GM18499 (cell line): ENCODE measurements at regions not wholly inside any gene's neighbourhood (a gene's known extent, or its start where the extent isn't known, plus 50 kb on each side); places are given as distances from the start of the nearest gene placed in this dataset.

ENCODE experiments used
- ATAC-seq: cut with Tn5 transposase; IDR thresholded peaks from one replicate; pipeline ENCODE4 v1.9.1; 2021; ENCODE audit warnings: moderate number of reproducible peaks; ENCODE audit not compliant: insufficient read depth, unreplicated experiment

DNA sequence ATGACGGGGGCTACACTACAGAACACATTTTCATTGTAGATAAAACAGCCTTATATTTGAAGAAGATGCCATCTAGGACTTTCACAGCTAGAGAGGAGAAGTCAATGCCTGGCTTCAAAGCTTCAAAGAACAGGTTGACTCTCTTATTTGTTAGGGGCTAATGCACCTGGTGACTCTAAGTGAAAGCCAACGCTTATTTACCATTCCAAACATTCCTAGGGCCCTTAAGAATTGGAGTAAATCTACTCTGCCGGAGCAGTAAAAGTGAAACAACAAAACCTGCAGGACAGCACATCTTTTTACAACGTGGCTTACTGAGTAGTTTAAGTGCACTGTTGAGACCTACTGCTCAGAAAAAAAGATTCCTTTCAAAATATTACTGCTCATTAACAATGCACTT, 487.2 kb upstream of the SOX5 start:
- no peak for ATAC-seq

DNA sequence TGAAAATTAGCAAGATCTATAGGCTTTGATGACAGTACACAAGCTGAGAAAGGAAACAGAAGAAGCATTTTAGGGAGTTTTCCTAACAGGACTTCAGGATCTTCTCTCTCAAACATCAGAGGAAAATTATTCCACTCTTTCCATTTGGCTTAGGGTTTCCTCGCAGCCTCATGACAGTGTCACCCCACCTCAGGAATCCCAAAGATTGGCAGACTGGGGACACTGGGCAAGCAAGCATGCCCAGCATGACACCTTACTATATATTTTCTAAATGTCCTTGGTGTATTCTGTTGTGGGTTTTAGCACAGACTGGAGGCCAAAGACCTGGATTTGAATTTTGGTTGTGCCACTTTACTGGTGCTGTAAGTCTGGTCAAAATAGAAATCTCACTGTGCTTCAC, 482.4 kb upstream of the SOX5 start:
- no peak for ATAC-seq

DNA sequence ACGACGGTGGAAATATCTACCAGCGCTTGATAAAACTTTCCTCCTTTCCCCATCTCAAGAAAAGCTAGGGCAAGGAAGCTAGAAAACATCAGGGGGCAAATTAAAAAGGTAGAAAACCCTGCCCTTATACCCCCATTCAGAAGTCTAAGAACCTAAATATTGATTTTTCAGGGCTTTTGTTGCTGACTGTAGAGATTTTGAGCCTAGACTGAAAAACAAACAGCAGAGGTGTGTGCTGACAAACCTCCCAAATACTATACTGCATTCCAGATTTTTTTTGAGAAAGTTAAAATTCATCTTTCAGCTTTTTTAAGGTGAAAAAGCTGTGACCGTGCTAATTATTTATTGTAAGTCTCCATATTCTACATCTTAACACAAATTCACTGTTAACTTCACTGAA, 478.3 kb upstream of the SOX5 start:
- no peak for ATAC-seq

DNA sequence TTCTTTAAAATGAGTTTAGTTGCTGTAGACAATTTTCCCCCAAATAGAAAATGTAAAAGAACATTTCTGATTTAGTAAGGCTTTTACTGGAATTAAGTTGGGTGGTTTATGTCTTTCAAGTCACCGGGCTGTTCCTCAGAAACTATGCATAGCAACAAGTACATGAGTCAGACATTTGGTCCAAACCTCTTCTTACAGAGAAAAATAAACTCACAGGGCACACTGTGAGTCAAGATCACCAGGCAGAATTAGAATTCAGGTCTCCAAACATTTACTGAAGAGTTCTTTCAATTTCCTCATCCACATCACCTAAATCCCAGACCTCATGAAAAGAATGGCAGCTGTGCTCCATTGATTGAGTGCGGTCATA, 476.1 kb upstream of the SOX5 start:
- no peak for ATAC-seq

DNA sequence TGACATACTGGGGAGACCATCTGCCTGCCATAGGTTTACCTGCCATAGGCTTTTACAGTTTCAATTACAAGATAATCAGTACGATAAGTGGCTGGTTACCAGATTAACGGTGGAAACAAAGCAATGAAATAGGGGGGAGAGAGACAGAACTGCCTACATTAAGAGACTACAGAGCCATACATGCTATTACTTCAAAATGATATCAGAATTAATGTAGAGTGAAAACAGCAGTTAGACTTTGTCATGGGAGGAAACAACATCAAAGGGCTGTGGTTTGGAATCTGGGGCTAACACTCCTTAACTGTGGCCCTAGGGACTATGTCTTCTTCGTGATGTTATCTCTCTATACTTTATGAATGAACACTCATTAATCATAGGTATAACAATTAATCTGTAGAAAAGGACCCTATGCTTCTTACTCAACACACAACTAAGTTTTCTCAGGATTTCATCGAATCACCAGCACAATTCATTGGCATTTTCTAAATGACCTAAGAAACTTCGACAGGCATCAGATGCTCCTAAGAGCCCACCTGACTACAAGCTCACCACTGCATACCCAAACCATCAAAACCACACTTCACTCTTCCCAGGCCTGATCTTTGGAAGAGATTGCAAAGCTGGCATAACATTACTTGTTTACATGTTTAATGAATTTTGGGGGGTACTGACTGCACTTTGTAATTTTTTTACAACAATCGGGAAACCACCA, 475.6 kb upstream of the SOX5 start:
- no peak for ATAC-seq

DNA sequence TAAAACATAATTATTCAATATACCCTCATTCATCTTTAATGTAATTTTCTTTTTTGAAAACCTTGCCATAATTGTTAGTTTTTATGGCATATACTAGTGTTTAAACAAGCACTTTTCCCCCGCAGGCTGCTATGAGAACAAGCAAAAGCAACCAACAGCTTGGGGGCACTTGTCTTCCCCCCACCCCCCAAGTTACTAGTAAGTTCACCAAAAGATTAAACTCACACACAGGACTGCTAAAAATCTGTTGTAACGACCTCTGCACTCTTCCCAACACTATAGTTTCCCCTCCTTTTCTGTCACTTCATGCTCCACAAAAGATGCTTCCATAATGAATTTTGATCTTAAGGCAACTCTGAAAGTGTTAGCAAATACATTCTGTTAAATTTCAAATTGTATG, 474.9 kb upstream of the SOX5 start:
- no peak for ATAC-seq

DNA sequence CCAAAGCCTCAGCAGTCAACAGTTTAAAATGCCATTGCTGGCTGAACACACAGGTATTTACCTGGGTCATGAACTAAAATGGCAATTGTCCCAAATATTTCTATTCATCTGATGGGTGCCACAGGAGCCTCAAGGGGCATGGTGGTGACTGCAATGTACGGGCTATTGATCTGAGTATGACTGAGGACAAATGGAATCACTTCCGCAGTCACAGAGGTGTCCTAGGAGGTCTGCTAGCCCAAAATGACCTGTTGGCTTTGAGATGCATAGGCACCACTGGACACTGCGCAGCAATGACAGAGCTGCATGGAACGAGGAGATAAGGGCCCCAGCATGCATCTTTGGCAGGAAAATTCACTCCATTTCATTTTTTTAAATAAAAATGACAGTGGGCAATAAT, 474.1 kb upstream of the SOX5 start:
- ATAC-seq, result no peak

DNA sequence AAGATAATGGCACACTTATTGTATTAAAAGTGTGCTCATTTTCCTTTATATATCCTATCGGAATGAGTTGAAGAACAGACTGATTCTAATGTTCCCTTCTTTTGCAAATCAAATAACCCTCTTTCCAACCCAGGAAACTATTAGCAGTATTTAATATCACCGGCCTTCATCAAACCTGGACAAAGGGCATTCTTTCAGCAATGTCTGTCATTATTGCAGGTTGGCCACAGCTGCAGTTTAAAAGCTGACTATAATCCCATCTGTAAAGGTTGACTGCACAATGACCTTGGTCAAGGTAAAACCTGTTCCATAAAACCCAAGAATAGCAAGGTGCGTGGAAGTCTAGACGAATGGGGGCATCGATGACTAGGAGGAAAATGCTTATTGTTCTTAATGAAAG, 472.3 kb upstream of the SOX5 start:
- no peak for ATAC-seq

DNA sequence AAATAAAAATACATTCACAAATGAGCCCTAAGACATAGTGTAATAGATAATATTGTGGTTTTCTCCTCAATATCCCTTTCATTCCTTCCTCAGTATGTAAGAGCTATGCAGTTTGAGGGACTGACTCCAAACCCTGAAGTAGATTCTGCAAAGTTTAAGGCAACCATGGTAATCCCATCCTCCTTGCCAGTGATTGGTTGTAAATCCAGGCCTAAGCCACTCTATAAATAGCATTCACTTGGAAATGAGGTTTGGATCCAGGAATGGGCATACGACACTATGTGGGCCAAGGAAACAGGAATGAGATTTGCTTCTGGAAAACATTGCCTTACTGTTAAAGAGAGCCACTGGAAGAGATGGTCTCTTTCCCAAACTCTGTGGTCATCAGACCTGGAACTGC, 468.7 kb upstream of the SOX5 start:
- no peak for ATAC-seq

DNA sequence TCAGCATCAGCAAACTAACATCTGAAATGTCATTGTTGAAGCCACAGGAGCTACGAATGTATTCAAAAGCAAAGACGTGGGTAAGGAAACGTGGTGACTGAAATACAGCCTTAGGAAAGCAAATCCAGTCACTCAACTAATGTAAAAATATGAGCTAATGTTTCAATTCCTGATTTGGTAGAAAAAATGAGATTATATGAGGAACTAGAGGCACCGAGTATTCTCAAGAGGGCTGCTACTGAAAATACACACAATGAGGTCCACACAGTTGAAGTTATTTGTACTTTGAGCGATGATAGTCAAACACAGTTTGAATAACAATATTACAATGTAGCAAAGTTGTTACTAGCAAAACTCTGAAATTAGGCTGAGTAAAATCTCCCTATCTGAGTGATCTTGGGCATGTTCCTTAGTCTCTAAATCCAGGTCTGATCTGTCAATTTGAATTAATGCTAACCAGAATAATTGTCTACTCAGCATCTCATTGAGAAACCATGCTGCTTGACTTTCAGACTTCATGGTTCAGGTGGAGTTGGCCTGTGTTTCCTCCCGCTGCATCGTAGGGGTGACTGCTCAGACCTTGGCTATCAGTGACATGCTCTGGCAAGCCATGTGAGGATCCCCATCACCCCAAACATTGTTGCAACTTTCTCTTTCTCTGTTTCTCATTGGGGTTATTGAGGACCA, 467.1 kb upstream of the SOX5 start:
- ATAC-seq, result no peak

DNA sequence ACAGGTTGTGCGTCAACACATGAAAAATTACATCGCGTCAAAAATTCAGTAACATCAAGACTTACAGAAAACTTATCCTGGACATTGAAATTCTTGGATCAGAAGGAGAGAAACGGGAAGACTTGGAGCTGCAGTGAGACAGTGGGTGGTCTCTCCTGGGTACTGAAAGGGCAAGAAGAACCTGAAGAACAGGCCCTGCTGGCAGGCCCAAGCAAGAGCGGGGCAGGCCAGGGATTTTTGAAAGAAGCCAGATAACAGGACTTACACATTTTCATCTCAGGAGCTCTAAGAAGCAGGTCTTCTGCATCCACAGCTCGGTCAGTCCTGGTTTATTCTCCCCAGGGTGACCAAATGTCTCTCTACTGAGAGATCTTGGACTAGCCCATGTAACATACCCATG, 466.5 kb upstream of the SOX5 start:
- no peak for ATAC-seq

DNA sequence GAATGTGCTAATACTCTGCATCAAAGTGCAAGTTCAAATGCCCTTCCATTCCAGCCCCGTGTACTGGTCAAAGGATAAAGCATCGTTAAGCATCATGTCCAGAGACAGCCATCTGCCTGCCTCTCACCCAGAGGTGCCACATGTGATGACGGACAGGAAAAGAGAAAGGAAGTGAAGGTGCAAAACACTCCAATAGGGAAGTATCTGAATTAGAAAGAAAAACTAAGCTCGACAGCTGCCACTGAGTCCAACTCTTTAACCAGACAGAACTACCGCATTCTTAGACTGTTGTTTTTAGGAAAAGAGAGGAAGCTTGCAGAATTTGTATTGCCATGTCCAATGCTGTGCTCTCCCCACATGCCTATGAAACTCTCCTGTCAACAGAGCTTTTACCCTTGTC, 465.0 kb upstream of the SOX5 start:
- ATAC-seq, result no peak

DNA sequence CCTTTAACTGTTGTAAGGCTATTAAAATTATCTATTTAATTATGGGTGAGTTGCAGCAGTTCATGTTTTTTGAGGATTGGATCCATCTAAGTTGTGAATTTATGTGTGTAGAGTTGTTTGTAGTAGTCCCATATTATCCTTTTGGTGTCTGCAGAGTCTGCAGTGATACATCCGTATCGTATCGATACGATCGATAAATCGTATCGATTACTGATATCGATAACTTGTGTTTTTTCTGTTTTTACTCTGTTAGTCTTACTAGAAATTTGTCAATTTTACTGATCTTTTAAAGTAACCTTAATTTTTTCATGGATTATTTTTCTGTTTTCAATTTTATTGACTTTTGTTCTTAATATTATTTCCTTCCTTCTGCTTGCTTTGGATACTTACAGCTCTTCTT, 462.5 kb upstream of the SOX5 start:
- no peak for ATAC-seq

DNA sequence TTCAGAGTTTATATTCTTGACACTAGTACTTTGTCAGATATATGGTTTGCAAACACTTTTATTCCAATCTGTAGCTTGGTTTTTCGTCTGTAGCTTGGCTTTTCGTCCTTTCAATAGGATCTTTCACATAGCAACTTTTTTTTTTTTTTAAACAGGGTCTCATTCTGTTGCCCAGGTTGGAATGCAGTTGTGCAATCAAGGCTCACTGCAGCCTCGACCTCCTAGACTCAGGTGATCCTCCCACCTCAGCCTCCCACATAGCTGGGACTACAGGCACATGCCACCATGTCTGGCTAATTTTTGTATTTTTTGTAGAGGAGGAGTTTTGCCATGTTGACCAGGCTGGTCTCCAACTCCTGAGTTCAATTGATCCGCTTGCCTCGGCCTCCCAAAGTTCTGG, 460.4 kb upstream of the SOX5 start:
- ATAC-seq, result no peak

DNA sequence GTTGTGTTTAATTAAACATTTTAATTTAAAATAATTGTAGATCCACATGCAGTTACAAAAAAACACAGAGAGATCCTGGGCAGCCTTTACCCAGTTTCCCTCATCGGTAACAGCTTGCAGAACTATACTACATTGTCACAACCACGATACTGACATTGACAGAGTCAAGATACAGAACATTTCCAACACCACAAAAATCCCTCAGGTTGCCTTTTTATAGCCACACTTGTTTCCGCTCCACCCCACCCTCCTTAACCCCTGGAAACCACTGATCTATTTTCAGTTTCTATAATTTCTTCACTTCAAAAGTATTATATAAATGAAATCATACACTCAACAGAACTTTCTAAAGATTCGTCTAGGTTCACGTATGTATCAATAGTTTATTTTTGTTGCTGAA, 458.8 kb upstream of the SOX5 start:
- ATAC-seq, result no peak

DNA sequence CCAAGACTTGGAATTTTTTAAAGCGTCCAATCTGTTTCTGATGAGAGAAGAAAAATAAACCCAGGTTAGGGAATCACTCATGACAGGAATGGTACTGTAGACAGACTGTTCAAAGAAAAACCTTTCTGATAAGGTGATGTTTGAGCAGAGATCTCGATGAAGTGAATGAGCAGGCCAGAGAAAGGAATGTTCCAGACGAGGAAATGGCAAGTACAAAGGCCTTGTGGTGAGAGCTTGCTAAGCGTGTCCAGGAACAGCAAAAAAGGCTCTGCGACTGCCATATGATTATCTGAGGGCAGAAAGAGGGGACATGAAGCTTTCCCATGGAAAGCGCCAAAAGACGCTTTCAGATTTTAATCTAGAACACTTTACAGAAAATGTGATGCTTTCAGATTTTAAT, 458.4 kb upstream of the SOX5 start:
- no peak for ATAC-seq

DNA sequence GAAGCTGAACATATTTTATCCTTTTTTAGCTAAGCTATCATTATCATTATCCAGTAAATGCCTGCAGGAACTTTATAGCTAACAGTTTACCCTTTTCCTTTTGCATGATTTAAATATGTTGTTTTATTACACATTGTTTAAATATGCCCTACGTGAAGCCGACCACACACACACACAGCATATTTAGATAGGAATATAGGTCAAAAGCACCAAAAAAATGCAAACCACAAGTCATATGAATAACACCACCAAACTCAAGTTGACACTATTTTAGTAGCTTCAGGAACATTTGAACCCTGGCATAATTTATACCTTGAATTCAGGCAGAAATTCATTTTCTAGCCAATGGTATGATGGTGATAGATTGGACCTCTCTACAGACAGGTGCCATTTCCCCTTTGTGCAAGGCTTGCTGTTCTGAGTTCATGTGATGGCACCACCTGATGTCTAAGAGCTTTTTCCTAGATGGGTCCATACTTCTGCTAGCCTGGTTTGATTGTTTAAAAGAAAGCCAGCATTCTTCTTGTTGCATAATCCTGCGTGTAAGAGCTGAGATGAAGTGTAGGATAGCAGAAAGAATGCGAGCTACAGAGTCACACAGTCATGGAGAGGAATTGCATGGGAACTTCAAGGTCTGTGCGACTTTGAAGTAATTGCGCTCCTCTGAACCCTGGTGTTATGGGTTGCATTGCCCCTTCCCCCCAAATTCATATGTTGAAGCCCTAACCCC, 454.8 kb upstream of the SOX5 start:
- ATAC-seq, result no peak

DNA sequence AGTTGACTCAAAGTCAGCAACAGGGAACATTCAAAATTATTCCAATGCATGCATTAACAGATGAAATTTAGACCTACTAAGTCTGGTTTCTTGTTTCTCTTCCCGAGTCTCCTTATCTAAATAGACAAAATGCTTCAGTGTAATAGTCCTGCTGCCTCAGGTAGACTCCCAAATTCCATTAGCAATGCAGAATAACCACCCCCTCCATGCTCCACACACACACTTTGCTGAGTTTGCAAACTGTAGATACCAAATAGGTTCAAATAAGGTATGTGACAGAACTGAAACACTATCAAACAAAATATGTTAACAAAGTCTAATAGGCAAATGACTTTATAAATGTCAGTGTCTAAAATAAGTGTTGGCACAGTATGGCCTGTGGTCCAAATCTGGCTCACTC, 451.1 kb upstream of the SOX5 start:
- no peak for ATAC-seq

DNA sequence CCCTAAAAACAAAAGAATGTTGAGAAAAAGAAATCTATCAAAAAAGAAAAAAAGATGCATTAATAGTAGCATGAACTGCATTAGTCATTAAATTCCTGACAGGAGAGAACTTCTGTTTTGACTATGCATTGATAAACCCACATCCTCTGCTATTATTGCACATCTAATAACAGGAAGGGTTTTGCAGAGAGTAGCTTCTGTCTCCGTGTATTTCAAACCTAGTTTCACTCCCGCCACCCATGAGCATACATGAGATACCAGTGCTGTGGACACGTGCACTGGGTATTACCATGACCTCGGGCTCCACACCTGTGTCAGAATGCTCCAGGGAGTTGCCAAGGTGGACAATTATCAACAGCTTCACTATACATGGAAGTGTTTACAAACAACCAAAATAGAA, 449.1 kb upstream of the SOX5 start:
- peak; percentile 66 for ATAC-seq

DNA sequence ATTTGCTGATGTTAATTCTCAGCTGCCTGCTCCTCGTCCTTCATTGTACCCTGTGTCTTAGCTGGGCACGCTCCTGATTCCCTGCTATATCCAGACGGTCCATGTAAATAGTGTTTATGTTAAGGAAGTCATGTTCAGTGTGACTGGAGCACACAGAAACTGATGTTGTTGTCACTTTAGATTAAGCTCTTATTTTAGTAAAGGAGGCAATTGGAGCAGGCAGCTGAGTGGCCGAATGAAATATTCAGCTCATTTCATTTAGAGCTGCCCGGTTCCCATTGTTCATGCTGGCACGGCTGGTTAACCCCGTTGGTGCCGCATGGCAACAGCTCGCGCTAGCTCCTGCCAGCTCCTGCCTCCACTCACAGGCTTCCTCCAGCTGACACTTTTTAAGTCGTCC, 446.8 kb upstream of the SOX5 start:
- ATAC-seq, result no peak

DNA sequence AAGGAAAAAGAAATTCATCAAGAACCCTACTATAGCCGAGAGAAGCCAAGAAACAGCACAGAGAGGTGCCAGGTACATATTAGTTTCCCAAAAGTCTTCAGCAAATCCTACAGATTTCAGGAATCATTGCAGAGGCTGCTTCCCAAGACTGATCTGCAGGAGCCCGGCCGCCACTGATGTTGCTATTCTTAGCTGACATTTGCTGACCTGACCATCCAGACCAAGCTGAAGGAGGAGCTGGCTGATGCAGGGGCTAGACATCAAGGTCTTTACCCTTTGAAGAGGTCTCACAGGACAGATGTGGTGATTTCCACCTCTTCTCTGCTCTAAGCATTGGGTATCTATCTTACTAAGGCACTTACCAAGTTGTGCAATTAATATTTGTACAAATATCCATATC, 444.8 kb upstream of the SOX5 start:
- no peak for ATAC-seq

DNA sequence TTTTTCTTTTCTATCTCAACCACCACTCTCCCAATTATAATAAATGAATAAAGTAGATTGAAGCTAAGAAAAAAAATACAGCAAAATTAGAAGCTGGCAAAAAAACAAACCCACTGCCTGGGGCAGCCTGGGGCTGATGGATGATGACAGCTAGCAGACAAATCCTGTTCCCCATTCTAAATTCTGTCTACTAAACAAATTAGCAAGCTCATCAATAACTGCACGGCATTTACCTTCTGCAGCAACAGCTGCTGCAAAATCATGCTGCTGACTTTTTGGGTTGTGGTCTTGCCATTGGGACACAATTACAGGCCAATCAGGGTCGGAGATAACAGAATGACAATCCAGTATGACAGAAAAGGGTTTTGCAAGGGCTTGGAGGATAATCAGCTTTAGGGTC, 443.6 kb upstream of the SOX5 start:
- ATAC-seq, result no peak
